IMR-90 (cell line): ENCODE measurements at regions not wholly inside any gene's neighbourhood (a gene's known extent, or its start where the extent isn't known, plus 50 kb on each side); places are given as distances from the start of the nearest gene placed in this dataset.

ENCODE experiments used
- ATAC-seq: fragments of 200-7000 bp; cut with Tn5 transposase; 2 replicates; pipeline ENCODE4 v1.9.1; 2020; ENCODE audit warnings: low read depth, mild to moderate bottlenecking, moderate library complexity
- BruUV-seq: library from RNA; stranded (reverse); fragments of 400-500 nt; replicated peaks from 2 replicates; lab custom pipeline; 2021; lab: Mats Ljungman, UMichigan
- CTCF ChIA-PET: fragments of 300-600 bp; formaldehyde crosslinking; extraction: SDS; loops from one replicate; lab custom pipeline; 2021; ENCODE audit warnings: antibody characterized with exemption; lab: Yijun Ruan, JAX
- POLR2A ChIA-PET: fragments of 300-600 bp; sonication (Branson Sonifier 250); formaldehyde crosslinking; loops from one replicate; lab custom pipeline; 2022; ENCODE audit warnings: antibody characterized with exemption; ENCODE audit not compliant: unreplicated experiment; lab: Charles Lee
- DNase-seq: peaks from one replicate; pipeline ENCODE4 v3.0.0; 2013
- H2AFZ ChIP-seq: replicated peaks from 2 replicates; pipeline ENCODE3; 2013; ENCODE audit warnings: low read length, mild to moderate bottlenecking; ENCODE audit not compliant: poor library complexity
- H2AK5ac ChIP-seq: 2 replicates; pipeline ENCODE4 v1.6.1; 2013; ENCODE audit warnings: low read depth, low read length, inconsistent platforms
- H2AK9ac ChIP-seq: replicated peaks from 2 replicates; pipeline ENCODE3; 2013; ENCODE audit warnings: mild to moderate bottlenecking, low read depth, low read length, moderate library complexity; ENCODE audit not compliant: poor library complexity
- H2BK120ac ChIP-seq: 2 replicates; pipeline ENCODE4 v1.6.1; 2013; ENCODE audit warnings: low read depth, low read length, inconsistent platforms
- H2BK15ac ChIP-seq: 3 replicates; pipeline ENCODE4 v1.6.1; 2013; ENCODE audit warnings: low read depth, low read length, inconsistent platforms
- H2BK20ac ChIP-seq: 2 replicates; pipeline ENCODE4 v1.6.1; 2013; ENCODE audit warnings: low read depth, mild to moderate bottlenecking, inconsistent platforms, low read length, moderate library complexity
- H2BK5ac ChIP-seq: 2 replicates; pipeline ENCODE4 v1.6.1; 2013; ENCODE audit warnings: mild to moderate bottlenecking, low read depth, low read length, inconsistent platforms; ENCODE audit not compliant: poor library complexity, severe bottlenecking
- H3K14ac ChIP-seq: replicated peaks from 2 replicates; pipeline ENCODE4 v1.6.1; 2013; ENCODE audit warnings: low read depth, low read length, inconsistent platforms
- H3K18ac ChIP-seq: 2 replicates; pipeline ENCODE4 v1.6.1; 2013; ENCODE audit warnings: low read depth, low read length, control low read depth
- H3K23ac ChIP-seq: 2 replicates; pipeline ENCODE4 v1.6.1; 2013; ENCODE audit warnings: low read depth, low read length, inconsistent platforms
- H3K27ac ChIP-seq: 2 replicates; pipeline ENCODE4 v1.5.1; 2013; ENCODE audit warnings: mild to moderate bottlenecking, control low read depth, low read length; ENCODE audit not compliant: insufficient read depth
- H3K27me3 ChIP-seq: 2 replicates; pipeline ENCODE4 v1.6.1; 2013; ENCODE audit warnings: low read length; ENCODE audit not compliant: control insufficient read depth, insufficient read depth
- H3K36me3 ChIP-seq: 2 replicates; pipeline ENCODE4 v1.6.1; 2013; ENCODE audit warnings: low read length, mixed read lengths; ENCODE audit not compliant: control insufficient read depth, insufficient read depth
- H3K4ac ChIP-seq: 2 replicates; pipeline ENCODE4 v1.6.1; 2013; ENCODE audit warnings: low read depth, low read length, inconsistent platforms
- H3K4me1 ChIP-seq: 2 replicates; pipeline ENCODE4 v1.6.1; 2013; ENCODE audit warnings: low read length, mixed read lengths; ENCODE audit not compliant: control insufficient read depth, insufficient read depth
- H3K4me2 ChIP-seq: 2 replicates; pipeline ENCODE4 v1.6.1; 2013; ENCODE audit warnings: low read depth, mild to moderate bottlenecking, control low read depth, low read length, moderate library complexity
- H3K4me3 ChIP-seq: 2 replicates; pipeline ENCODE4 v1.5.1; 2013; ENCODE audit warnings: low read depth, mild to moderate bottlenecking, control low read depth, low read length, moderate library complexity; ENCODE audit not compliant: insufficient read depth
- H3K56ac ChIP-seq: 2 replicates; pipeline ENCODE4 v1.6.1; 2013; ENCODE audit warnings: low read length, inconsistent platforms; ENCODE audit not compliant: insufficient read depth; ENCODE audit errors: extremely low read depth
- H3K79me1 ChIP-seq, 2 experiments: 2 replicates each; pipeline ENCODE4 v1.6.1; 2013; ENCODE audit warnings: low read length in 2 of 2, inconsistent platforms in 1 of 2, low read depth in 1 of 2
- H3K9ac ChIP-seq: 2 replicates; pipeline ENCODE4 v1.6.1; 2013; ENCODE audit warnings: low read depth, low read length, control low read depth
- H3K9me1 ChIP-seq: 2 replicates; pipeline ENCODE4 v1.6.1; 2013; ENCODE audit warnings: low read length, inconsistent platforms; ENCODE audit not compliant: insufficient read depth
- H3K9me3 ChIP-seq: 2 replicates; pipeline ENCODE4 v1.6.1; 2013; ENCODE audit warnings: low read length; ENCODE audit not compliant: control insufficient read depth, insufficient read depth
- H4K20me1 ChIP-seq: 2 replicates; pipeline ENCODE4 v1.6.1; 2013; ENCODE audit warnings: low read length, inconsistent platforms; ENCODE audit not compliant: insufficient read depth
- H4K5ac ChIP-seq: 2 replicates; pipeline ENCODE4 v1.6.1; 2013; ENCODE audit warnings: mild to moderate bottlenecking, low read depth, low read length, control low read depth
- H4K8ac ChIP-seq, 2 experiments: 2 replicates each; pipeline ENCODE4 v1.6.1; 2013; ENCODE audit warnings: low read depth in 2 of 2, low read length in 2 of 2, control low read depth in 1 of 2, inconsistent platforms in 1 of 2
- H4K91ac ChIP-seq: 2 replicates; pipeline ENCODE4 v1.6.1; 2013; ENCODE audit warnings: low read depth, low read length, inconsistent platforms; ENCODE audit not compliant: insufficient read depth
- BHLHE40 ChIP-seq: fragments of 150-350 bp; IDR thresholded peaks from 2 replicates; pipeline ENCODE4 v1.6.1; 2016; ENCODE audit warnings: mild to moderate bottlenecking, low read depth, low read length
- CEBPB ChIP-seq: IDR thresholded peaks from 2 replicates; pipeline ENCODE4 v1.6.1; 2012; ENCODE audit warnings: low read depth, low read length, improper control_type of control experiment
- CTCF ChIP-seq: conservative IDR thresholded peaks from 2 replicates; pipeline ENCODE4 v1.5.1; 2012; ENCODE audit warnings: mild to moderate bottlenecking, low read depth, low read length, improper control_type of control experiment
- MXI1 ChIP-seq: IDR thresholded peaks from 2 replicates; pipeline ENCODE4 v1.6.1; 2012; ENCODE audit warnings: low read depth, mild to moderate bottlenecking, low read length, moderate library complexity, borderline replicate concordance
- NFE2L2 ChIP-seq: fragments of 150-350 bp; IDR thresholded peaks from 2 replicates; pipeline ENCODE4 v1.6.1; 2016; ENCODE audit warnings: low read depth, mild to moderate bottlenecking, low read length
- POLR2A ChIP-seq: IDR thresholded peaks from 2 replicates; pipeline ENCODE4 v1.6.1; 2012; ENCODE audit warnings: mild to moderate bottlenecking, low read depth, low read length
- RAD21 ChIP-seq: IDR thresholded peaks from 2 replicates; pipeline ENCODE4 v1.6.1; 2012; ENCODE audit warnings: low read length, improper control_type of control experiment
- RCOR1 ChIP-seq: IDR thresholded peaks from 2 replicates; pipeline ENCODE4 v1.6.1; 2012; ENCODE audit warnings: mild to moderate bottlenecking, low read length, improper control_type of control experiment; ENCODE audit not compliant: insufficient replicate concordance
- USF2 ChIP-seq: fragments of 150-350 bp; IDR thresholded peaks from 2 replicates; pipeline ENCODE4 v1.6.1; 2017; ENCODE audit warnings: mild to moderate bottlenecking, antibody characterized with exemption, low read length, low read depth
- WGBS, 2 experiments: methylation state at CpG; one replicate each; pipeline versions ENCODE4 v1.1.5 to v1.1.7; 2013; ENCODE audit warnings: missing lambda C conversion rate in 2 of 2; ENCODE audit not compliant: insufficient read length in 1 of 2; ENCODE audit errors: extremely low coverage in 2 of 2; 5-methylcytosine and 5-hydroxymethylcytosine counted together
- dilution Hi-C: fragments of 300-500 bp; cut with HindIII; formaldehyde crosslinking; loops from one replicate; pipeline ENCODE4 v1.14.3; 2018; ENCODE audit warnings: low sequenced_read_pairs; ENCODE audit not compliant: unreplicated experiment
- in situ Hi-C: fragments of 300-500 bp; cut with MboI; formaldehyde crosslinking; loops from 3 replicates; pipeline ENCODE4 v1.14.3; 2019; ENCODE audit warnings: low sequenced_read_pairs, inconsistent platforms, mixed read lengths
- intact Hi-C: fragments of 100-400 bp; cut with micrococcal nuclease; formaldehyde crosslinking; loops from 2 replicates; pipeline ENCODE4 v1.10.0; 2022

- Histone ChIP-seq H3K27ac (no peak overlapping the region), H4K20me1 (no peaks in the 10 kb centered on the region), H3K9me3 (peaks cover 4% of the 10 kb centered on the region), H3K14ac (no peak overlapping the region), H2BK15ac (no peak overlapping the region), H2AFZ (no peak overlapping the region), H3K4me1 (no peaks in the 10 kb centered on the region), H3K9me1 (no peaks in the 10 kb centered on the region), H3K4me3 (no peak overlapping the region), H2BK5ac (no peak overlapping the region), H3K27me3 (no peaks in the 10 kb centered on the region), H3K79me1 (no peaks in the 10 kb centered on the region), H2BK120ac (no peak overlapping the region), H4K5ac (no peak overlapping the region), H3K4ac (no peak overlapping the region), H4K91ac (no peak overlapping the region), H3K18ac (no peak overlapping the region), H3K23ac (no peak overlapping the region), H2AK5ac (no peak overlapping the region), H4K8ac (no peak overlapping the region), H3K9ac (no peak overlapping the region), H3K56ac (no peak overlapping the region), H3K36me3 (no peaks in the 10 kb centered on the region), H2AK9ac (no peak overlapping the region), H3K4me2 (no peak overlapping the region), H2BK20ac (no peak overlapping the region)
- DNase-seq (no peak), ATAC-seq (no peak)
- no TSS peak for BruUV-seq
- POLR2A ChIA-PET = no interaction called here
- CTCF ChIA-PET = no interaction called here
- in situ Hi-C loops = no loop called here
- TF ChIP-seq CTCF (no peak), RCOR1 (no peak), CEBPB (no peak), BHLHE40 (no peak), NFE2L2 (no peak), POLR2A (no peak), USF2 (no peak), RAD21 (no peak), MXI1 (no peak)
- intact Hi-C loops = no loop called here
- dilution Hi-C loops = no loop called here
- WGBS, 2 experiments = no CpG with 5 or more reads among the region's 1 CpG
Measured at GRCh38 chr4:126907389-126907788, 725.4 kb upstream of the INTU start.
